Colonic mucosa (tissue), 4 donors: ENCODE measurements at regions not wholly inside any gene's neighbourhood (a gene's known extent, or its start where the extent isn't known, plus 50 kb on each side); places are given as distances from the start of the nearest gene placed in this dataset.
"Not testable (repeated sequence)": the region's sequence is repeated elsewhere in the genome, so short reads cannot be mapped to it uniquely, and the experiment has no call there.

Experiments
- DNase-seq: peaks from one replicate; pipeline ENCODE4 v3.0.0-alpha.2; 2020
- H3K27ac ChIP-seq: fragments of 200-600 bp; one replicate; pipeline ENCODE4 v1.8.0; 2021
- H3K27me3 ChIP-seq: fragments of 200-600 bp; one replicate; pipeline ENCODE4 v1.8.0; 2021
- H3K36me3 ChIP-seq: fragments of 200-600 bp; one replicate; pipeline ENCODE4 v1.8.0; 2021
- H3K4me1 ChIP-seq: fragments of 200-600 bp; one replicate; pipeline ENCODE4 v1.8.0; 2021; ENCODE audit warnings: mild to moderate bottlenecking
- H3K4me3 ChIP-seq: fragments of 200-600 bp; one replicate; pipeline ENCODE4 v1.8.0; 2021
- H3K9ac ChIP-seq, 2 donors: one replicate each; pipeline ENCODE4 v1.7.0; 2013; ENCODE audit warnings: control low read depth in 2 of 2, low read depth in 2 of 2, low read length in 2 of 2
- H3K9me3 ChIP-seq: fragments of 200-600 bp; one replicate; pipeline ENCODE4 v1.8.0; 2021
- intact Hi-C: fragments of 100-400 bp; cut with DNase I; formaldehyde crosslinking; loops from one replicate; pipeline ENCODE4 v1.14.1; 2022
- TF ChIP-seq, protein P1 (sequence below): fragments of 200-600 bp; IDR thresholded peaks from one replicate; pipeline ENCODE4 v1.8.0; 2022; ENCODE audit warnings: antibody characterized with exemption, mild to moderate bottlenecking
- donor health status: healthy.
- donor health status: DM: no; HTN: no; CAD: no.
- donor health status: DM: no; HTN: no; CAD: no.

- Histone ChIP-seq H3K9me3 (no peaks in the 10 kb centered on the region), H3K27ac (no peak overlapping the region), H3K4me1 (no peaks in the 10 kb centered on the region), H3K9ac (no peak overlapping the region), H3K36me3 (no peaks in the 10 kb centered on the region), H3K27me3 (no peaks in the 10 kb centered on the region), H3K4me3 (no peak overlapping the region)
- intact Hi-C loops = no loop called here
- DNase-seq = no peak
- TF ChIP-seq, protein P1, sequence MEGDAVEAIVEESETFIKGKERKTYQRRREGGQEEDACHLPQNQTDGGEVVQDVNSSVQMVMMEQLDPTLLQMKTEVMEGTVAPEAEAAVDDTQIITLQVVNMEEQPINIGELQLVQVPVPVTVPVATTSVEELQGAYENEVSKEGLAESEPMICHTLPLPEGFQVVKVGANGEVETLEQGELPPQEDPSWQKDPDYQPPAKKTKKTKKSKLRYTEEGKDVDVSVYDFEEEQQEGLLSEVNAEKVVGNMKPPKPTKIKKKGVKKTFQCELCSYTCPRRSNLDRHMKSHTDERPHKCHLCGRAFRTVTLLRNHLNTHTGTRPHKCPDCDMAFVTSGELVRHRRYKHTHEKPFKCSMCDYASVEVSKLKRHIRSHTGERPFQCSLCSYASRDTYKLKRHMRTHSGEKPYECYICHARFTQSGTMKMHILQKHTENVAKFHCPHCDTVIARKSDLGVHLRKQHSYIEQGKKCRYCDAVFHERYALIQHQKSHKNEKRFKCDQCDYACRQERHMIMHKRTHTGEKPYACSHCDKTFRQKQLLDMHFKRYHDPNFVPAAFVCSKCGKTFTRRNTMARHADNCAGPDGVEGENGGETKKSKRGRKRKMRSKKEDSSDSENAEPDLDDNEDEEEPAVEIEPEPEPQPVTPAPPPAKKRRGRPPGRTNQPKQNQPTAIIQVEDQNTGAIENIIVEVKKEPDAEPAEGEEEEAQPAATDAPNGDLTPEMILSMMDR = no peak
These were observed 572.6 kb upstream of the LUZP2 start for GRCh38 chr11:23924226-23924625.

GRCh38 chr11:23931443-23931842, 565.4 kb upstream of the LUZP2 start:
- no peak overlapping the region for H3K9ac ChIP-seq
- H3K36me3 ChIP-seq = no peaks in the 10 kb centered on the region
- no peaks in the 10 kb centered on the region for H3K4me1 ChIP-seq
- TF ChIP-seq, protein P1 = no peak
- no peaks in the 10 kb centered on the region for H3K9me3 ChIP-seq
- no peak for DNase-seq
- H3K27ac ChIP-seq = no peak overlapping the region
- no peak overlapping the region for H3K4me3 ChIP-seq
- intact Hi-C loops = no loop called here
- H3K27me3 ChIP-seq = no peaks in the 10 kb centered on the region

DNA sequence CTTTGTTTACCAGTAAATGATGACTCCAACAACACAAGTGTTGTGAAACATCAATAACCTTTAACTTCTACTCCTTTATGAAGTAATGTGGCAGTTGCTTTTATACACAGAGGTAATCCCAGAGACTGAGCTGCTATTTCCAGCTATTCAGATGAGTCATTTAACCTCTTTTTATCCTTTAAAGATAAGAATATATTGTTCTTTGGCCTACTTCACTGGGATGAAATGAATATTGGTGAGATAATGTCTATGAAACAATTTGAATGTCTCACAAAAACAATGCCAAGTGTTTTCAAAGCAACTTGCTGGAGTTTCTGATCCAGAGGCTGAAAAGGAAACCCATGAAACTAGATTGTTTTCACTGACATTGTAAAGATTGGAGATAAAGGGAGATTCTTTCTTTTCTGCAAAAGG, 564.4 kb upstream of the LUZP2 start:
- Histone ChIP-seq H3K9ac (no peak overlapping the region), H3K4me1 (no peaks in the 10 kb centered on the region), H3K9me3 (no peaks in the 10 kb centered on the region), H3K4me3 (no peak overlapping the region), H3K27me3 (no peaks in the 10 kb centered on the region), H3K27ac (peak overlapping the region; percentile 22), H3K36me3 (no peaks in the 10 kb centered on the region)
- DNase-seq = no peak
- intact Hi-C loops = no loop called here
- TF ChIP-seq, protein P1 = no peak

DNA sequence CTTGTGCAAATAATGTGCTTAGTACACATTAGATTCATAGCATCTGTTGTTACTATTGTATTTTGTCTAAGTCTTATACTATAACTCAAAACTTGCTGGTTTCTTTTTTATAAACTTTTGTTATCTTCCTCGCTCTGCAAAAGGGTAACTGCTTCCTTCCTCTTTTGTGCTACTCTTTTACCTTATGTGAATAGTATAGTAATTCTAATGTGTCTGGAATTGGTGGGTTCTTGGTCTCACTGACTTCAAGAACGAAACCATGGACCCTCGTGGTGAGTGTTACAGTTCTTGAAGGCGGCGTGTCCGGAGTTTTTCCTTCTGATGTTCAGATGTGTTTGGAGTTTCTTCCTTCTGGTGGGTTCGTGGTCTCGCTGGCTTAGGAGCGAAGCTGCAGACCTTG, 563.1 kb upstream of the LUZP2 start:
- intact Hi-C loops = no loop called here
- Histone ChIP-seq H3K9me3 (no peaks in the 10 kb centered on the region), H3K9ac (no peak overlapping the region), H3K36me3 (no peaks in the 10 kb centered on the region), H3K4me1 (no peaks in the 10 kb centered on the region), H3K27me3 (no peaks in the 10 kb centered on the region), H3K4me3 (no peak overlapping the region), H3K27ac (no peak overlapping the region)
- TF ChIP-seq, protein P1 = no peak
- DNase-seq = no peak

- H3K36me3 ChIP-seq, H3K4me1 ChIP-seq, H3K9ac ChIP-seq, H3K27ac ChIP-seq, H3K4me3 ChIP-seq, H3K9me3 ChIP-seq, intact Hi-C loops, H3K27me3 ChIP-seq, DNase-seq: not testable (repeated sequence)
These were observed 562.1 kb upstream of the LUZP2 start for GRCh38 chr11:23934671-23935270.

DNA sequence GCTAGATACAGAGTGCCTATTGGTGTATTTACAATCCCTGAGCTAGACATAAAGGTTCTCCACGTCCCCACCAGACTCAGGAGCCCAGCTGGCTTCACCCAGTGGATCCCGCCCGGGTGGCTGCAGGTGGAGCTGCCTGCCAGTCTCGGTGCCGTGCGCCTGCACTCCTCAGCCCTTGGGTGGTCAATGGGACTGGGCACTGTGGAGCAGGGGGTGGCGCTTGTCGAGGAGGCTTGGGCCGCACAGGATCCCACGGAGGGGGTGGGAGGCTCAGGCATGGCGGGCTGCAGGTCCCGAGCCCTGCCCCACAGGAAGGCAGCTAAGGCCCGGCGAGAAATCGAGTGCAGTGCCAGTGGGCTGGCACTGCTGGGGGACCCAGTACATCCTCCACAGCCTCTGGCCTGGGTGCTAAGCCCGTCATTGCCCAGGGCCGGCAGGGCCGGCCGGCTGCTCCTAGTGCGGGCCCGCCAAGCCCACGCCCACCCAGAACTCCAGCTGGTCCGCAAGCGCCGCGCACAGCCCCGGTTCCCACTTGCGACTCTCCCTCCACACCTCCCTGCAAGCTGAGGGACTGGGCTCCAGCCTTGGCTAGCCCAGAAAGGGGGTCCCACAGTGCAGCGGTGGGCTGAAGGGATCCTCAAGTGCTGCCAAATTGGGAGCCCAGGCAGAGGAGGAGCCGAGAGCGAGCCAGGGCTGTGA, 554.6 kb upstream of the LUZP2 start:
- H3K9me3 ChIP-seq, H3K4me1 ChIP-seq, H3K27me3 ChIP-seq, H3K36me3 ChIP-seq, H3K4me3 ChIP-seq, intact Hi-C loops, DNase-seq, H3K27ac ChIP-seq, H3K9ac ChIP-seq: not testable (repeated sequence)
